ENCODE measurements at regions not wholly inside any gene's neighbourhood (a gene's known extent, or its start where the extent isn't known, plus 50 kb on each side); places are given as distances from the start of the nearest gene placed in this dataset.
"Not testable (repeated sequence)": the region's sequence is repeated elsewhere in the genome, so short reads cannot be mapped to it uniquely, and the experiment has no call there.

- DNase-seq (ENCODE audit: low read depth in 2 of 2), result no peak
Measured at GRCh38 chr6:7006515-7007191, 101.1 kb upstream of the RREB1 start.

GRCh38 chr6:7008451-7008988, 99.2 kb upstream of the RREB1 start:
- DNase-seq (ENCODE audit: low read depth in 2 of 2), result no peak

- no peak for DNase-seq (ENCODE audit: low read depth in 2 of 2)
Measured at GRCh38 chr6:7016226-7016625, 91.5 kb upstream of the RREB1 start.

- DNase-seq (ENCODE audit: low read depth in 2 of 2), result no peak
Measured at GRCh38 chr6:7021301-7021700, 86.5 kb upstream of the RREB1 start.

- no peak for DNase-seq (ENCODE audit: low read depth in 2 of 2)
Measured at GRCh38 chr6:7025861-7026260, 81.9 kb upstream of the RREB1 start.

GRCh38 chr6:7028963-7029362, 78.8 kb upstream of the RREB1 start:
- not testable (repeated sequence) for DNase-seq (ENCODE audit: low read depth in 2 of 2)

GRCh38 chr6:7030968-7031367, 76.8 kb upstream of the RREB1 start:
- DNase-seq (ENCODE audit: low read depth in 2 of 2), result not testable (repeated sequence)

GRCh38 chr6:7033202-7033601, 74.6 kb upstream of the RREB1 start:
- no peak for DNase-seq (ENCODE audit: low read depth in 2 of 2)

- no peak for DNase-seq (ENCODE audit: low read depth in 2 of 2)
Measured at GRCh38 chr6:7034055-7034454, 73.7 kb upstream of the RREB1 start.

- DNase-seq (ENCODE audit: low read depth in 2 of 2), result no peak
Measured at GRCh38 chr6:7035837-7036249, 71.9 kb upstream of the RREB1 start.

GRCh38 chr6:7041511-7042026, 66.2 kb upstream of the RREB1 start:
- no peak for DNase-seq (ENCODE audit: low read depth in 2 of 2)

- DNase-seq (ENCODE audit: low read depth in 2 of 2), result no peak
Measured at GRCh38 chr6:7042056-7042653, 65.6 kb upstream of the RREB1 start.

- DNase-seq (ENCODE audit: low read depth in 2 of 2), result no peak
Measured at GRCh38 chr6:7042654-7043545, 64.9 kb upstream of the RREB1 start.

GRCh38 chr6:7045331-7045730, 62.4 kb upstream of the RREB1 start:
- DNase-seq (ENCODE audit: low read depth in 2 of 2), result no peak

GRCh38 chr6:7045746-7046145, 62.0 kb upstream of the RREB1 start:
- no peak for DNase-seq (ENCODE audit: low read depth in 2 of 2)

GRCh38 chr6:7047128-7047527, 60.6 kb upstream of the RREB1 start:
- peak; percentile 68 to 76 for DNase-seq (ENCODE audit: low read depth in 2 of 2)

GRCh38 chr6:7047966-7048365, 59.8 kb upstream of the RREB1 start:
- DNase-seq (ENCODE audit: low read depth in 2 of 2), result no peak

- no peak for DNase-seq (ENCODE audit: low read depth in 2 of 2)
Measured at GRCh38 chr6:7048894-7049293, 58.9 kb upstream of the RREB1 start.

- no peak for DNase-seq (ENCODE audit: low read depth in 2 of 2)
Measured at GRCh38 chr6:7050004-7050403, 57.8 kb upstream of the RREB1 start.

GRCh38 chr6:7050872-7051779, 56.6 kb upstream of the RREB1 start:
- peak in 1 of 2 experiments; percentile 35 for DNase-seq (ENCODE audit: low read depth in 2 of 2)

GRCh38 chr6:7051780-7052442, 55.9 kb upstream of the RREB1 start:
- no peak for DNase-seq (ENCODE audit: low read depth in 2 of 2)

All from fibroblast of skin of left biceps (primary cell).